ENCODE measurements at regions not wholly inside any gene's neighbourhood (a gene's known extent, or its start where the extent isn't known, plus 50 kb on each side); places are given as distances from the start of the nearest gene placed in this dataset.
"Not testable (repeated sequence)": the region's sequence is repeated elsewhere in the genome, so short reads cannot be mapped to it uniquely, and the experiment has no call there.

GRCh38 chr20:43352996-43353395 is 104.7 kb upstream of the SRSF6 start:
- no peak for DNase-seq
- no peaks in the 10 kb centered on the region for H3K9me3 Mint-ChIP-seq
- no peak overlapping the region for H3K4me3 Mint-ChIP-seq
- H3K27me3 Mint-ChIP-seq = peaks cover 13% of the 10 kb centered on the region
- H3K36me3 Mint-ChIP-seq (ENCODE audit: low read depth) = no peaks in the 10 kb centered on the region
- H3K27ac Mint-ChIP-seq = no peak overlapping the region
- no peaks in the 10 kb centered on the region for H3K4me1 Mint-ChIP-seq (ENCODE audit: low read depth)

- H3K27ac Mint-ChIP-seq; DNase-seq; H3K9me3 Mint-ChIP-seq; H3K4me3 Mint-ChIP-seq; H3K36me3 Mint-ChIP-seq (ENCODE audit: low read depth); H3K4me1 Mint-ChIP-seq (ENCODE audit: low read depth): not testable (repeated sequence)
- H3K27me3 Mint-ChIP-seq = peaks cover 17% of the 10 kb centered on the region
Observed at GRCh38 chr20:43350694-43351093, 107.0 kb upstream of the SRSF6 start.

GRCh38 chr20:43349841-43350240 is 107.9 kb upstream of the SRSF6 start:
- Mint-ChIP-seq H3K27me3 (peaks cover 19% of the 10 kb centered on the region), H3K4me3 (no peak overlapping the region), H3K9me3 (peaks cover 4% of the 10 kb centered on the region), H3K4me1 (ENCODE audit: low read depth) (no peaks in the 10 kb centered on the region), H3K36me3 (ENCODE audit: low read depth) (no peaks in the 10 kb centered on the region), H3K27ac (no peak overlapping the region)
- DNase-seq = no peak

- not testable (repeated sequence) for H3K4me1 Mint-ChIP-seq (ENCODE audit: low read depth); DNase-seq; H3K27ac Mint-ChIP-seq; H3K36me3 Mint-ChIP-seq (ENCODE audit: low read depth); H3K4me3 Mint-ChIP-seq
- H3K9me3 Mint-ChIP-seq = peaks cover 13% of the 10 kb centered on the region
- peaks cover 22% of the 10 kb centered on the region for H3K27me3 Mint-ChIP-seq
Observed at GRCh38 chr20:43347839-43348238, 109.9 kb upstream of the SRSF6 start.

DNA sequence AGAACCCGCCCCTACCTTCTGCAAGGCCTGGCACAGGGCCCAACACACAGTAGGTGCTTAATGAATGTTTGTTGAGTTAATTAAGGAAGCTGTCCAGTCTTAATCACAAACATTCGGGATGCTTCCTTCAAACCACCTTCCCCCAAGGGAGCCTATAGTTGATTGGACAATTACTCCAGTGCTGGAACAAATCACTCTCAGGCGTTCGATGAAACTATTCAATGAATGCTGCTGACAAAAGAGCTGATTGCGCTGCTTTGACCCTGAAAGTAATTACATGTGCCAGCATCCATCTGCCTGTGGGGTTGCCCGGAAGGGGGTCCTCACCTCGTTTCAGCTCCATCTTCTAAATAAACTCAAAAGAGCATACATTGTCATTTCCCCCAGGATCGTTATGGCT is 112.0 kb upstream of the SRSF6 start:
- Mint-ChIP-seq H3K4me1 (ENCODE audit: low read depth) (no peaks in the 10 kb centered on the region), H3K36me3 (ENCODE audit: low read depth) (no peaks in the 10 kb centered on the region), H3K9me3 (peaks cover 15% of the 10 kb centered on the region), H3K27me3 (peaks cover 21% of the 10 kb centered on the region), H3K27ac (no peak overlapping the region), H3K4me3 (no peak overlapping the region)
- DNase-seq = no peak

- no peaks in the 10 kb centered on the region for H3K36me3 Mint-ChIP-seq (ENCODE audit: low read depth)
Observed at GRCh38 chr20:43341511-43341910, 116.2 kb upstream of the SRSF6 start.

GRCh38 chr20:43337036-43337435 is 120.7 kb upstream of the SRSF6 start:
- Mint-ChIP-seq H3K4me1 (ENCODE audit: low read depth) (no peaks in the 10 kb centered on the region), H3K36me3 (ENCODE audit: low read depth) (no peaks in the 10 kb centered on the region), H3K4me3 (no peak overlapping the region), H3K27ac (no peak overlapping the region), H3K27me3 (peaks cover 3% of the 10 kb centered on the region), H3K9me3 (peaks cover 40% of the 10 kb centered on the region)
- no peak for DNase-seq

More at GRCh38 chr20:43341511-43341910, 116.2 kb upstream of the SRSF6 start:
- Mint-ChIP-seq H3K27me3 (peaks cover 10% of the 10 kb centered on the region), H3K4me1 (ENCODE audit: low read depth) (no peaks in the 10 kb centered on the region), H3K4me3 (no peak overlapping the region), H3K9me3 (peaks cover 21% of the 10 kb centered on the region), H3K27ac (no peak overlapping the region)
- DNase-seq = no peak

DNA sequence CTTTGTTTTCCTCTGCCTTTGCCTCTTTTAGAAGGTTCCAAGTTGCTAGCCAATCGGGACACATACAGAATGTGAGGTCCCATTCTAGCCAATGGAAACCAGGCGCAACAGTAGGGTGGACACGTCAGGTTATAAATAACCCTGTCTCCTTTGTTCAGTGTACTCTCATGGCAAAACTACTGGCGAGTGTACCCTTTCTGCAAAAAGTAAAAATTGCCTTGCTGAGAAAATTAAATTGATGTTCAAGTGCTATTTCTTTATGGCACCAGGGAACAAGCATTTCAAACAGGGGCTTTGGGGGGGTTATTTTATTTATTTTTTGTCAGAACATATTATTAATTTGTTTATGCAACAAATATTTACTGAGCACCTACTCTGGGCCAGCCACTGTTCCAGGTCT is 123.6 kb upstream of the SRSF6 start:
- no peak for DNase-seq
- Mint-ChIP-seq H3K27me3 (no peaks in the 10 kb centered on the region), H3K4me3 (no peak overlapping the region), H3K27ac (no peak overlapping the region), H3K4me1 (ENCODE audit: low read depth) (no peaks in the 10 kb centered on the region), H3K36me3 (ENCODE audit: low read depth) (no peaks in the 10 kb centered on the region), H3K9me3 (peaks cover 32% of the 10 kb centered on the region)

DNA sequence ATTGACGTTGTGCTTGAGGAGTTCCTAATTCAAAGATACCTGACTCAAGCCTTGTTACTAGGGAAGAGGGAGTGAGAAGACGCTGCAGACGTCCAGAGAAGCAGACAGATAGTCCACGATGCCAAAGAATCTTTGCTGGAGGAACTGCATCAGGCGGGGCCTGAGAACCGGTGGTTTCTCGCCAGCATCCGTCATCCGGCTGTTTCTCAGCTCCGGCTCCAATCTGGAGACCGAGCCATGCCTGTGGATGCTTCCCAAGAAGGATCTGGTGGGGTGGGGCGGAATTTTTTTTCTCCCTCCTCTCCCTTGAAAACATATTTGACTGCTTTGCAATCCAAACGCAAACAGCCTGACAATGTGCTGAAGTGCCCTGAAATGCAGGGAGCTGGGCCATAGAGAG is 125.8 kb upstream of the SRSF6 start:
- peaks cover 32% of the 10 kb centered on the region for H3K9me3 Mint-ChIP-seq
- H3K36me3 Mint-ChIP-seq (ENCODE audit: low read depth) = no peaks in the 10 kb centered on the region
- H3K4me3 Mint-ChIP-seq = no peak overlapping the region
- no peaks in the 10 kb centered on the region for H3K27me3 Mint-ChIP-seq
- no peak overlapping the region for H3K27ac Mint-ChIP-seq
- DNase-seq = no peak
- H3K4me1 Mint-ChIP-seq (ENCODE audit: low read depth) = no peaks in the 10 kb centered on the region

- Mint-ChIP-seq H3K4me3 (no peak overlapping the region), H3K27me3 (no peaks in the 10 kb centered on the region), H3K36me3 (ENCODE audit: low read depth) (no peaks in the 10 kb centered on the region), H3K9me3 (peaks cover 8% of the 10 kb centered on the region), H3K27ac (no peak overlapping the region), H3K4me1 (ENCODE audit: low read depth) (no peaks in the 10 kb centered on the region)
- DNase-seq = no peak
Observed at GRCh38 chr20:43328697-43329096, 129.0 kb upstream of the SRSF6 start.

- H3K36me3 Mint-ChIP-seq (ENCODE audit: low read depth); H3K27me3 Mint-ChIP-seq; H3K4me1 Mint-ChIP-seq (ENCODE audit: low read depth); H3K4me3 Mint-ChIP-seq; DNase-seq; H3K27ac Mint-ChIP-seq; H3K9me3 Mint-ChIP-seq: not testable (repeated sequence)
Observed at GRCh38 chr20:43327234-43327633, 130.5 kb upstream of the SRSF6 start.

DNA sequence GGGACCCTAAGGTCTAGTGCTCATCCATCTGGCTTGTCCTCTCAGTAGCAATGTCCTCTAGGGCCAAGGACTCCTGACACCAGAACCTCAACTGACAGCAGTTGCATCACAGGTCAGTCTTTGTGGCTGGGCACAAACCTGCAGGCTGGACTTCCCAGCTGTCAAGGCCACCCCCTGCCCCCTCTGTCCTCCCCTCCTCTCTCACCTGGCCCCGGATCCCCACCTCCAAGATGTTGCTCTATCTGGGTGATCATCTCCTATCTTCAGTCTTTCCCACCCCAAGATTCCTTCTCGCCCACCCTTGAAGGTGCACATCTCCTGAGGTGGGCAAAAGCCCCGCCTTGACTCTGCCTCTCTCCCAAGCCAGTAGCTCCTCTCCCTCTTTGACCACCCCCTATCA is 131.8 kb upstream of the SRSF6 start:
- Mint-ChIP-seq H3K36me3 (ENCODE audit: low read depth) (no peaks in the 10 kb centered on the region), H3K27ac (no peak overlapping the region), H3K27me3 (no peaks in the 10 kb centered on the region), H3K4me1 (ENCODE audit: low read depth) (no peaks in the 10 kb centered on the region), H3K9me3 (no peaks in the 10 kb centered on the region), H3K4me3 (no peak overlapping the region)
- DNase-seq = no peak

DNA sequence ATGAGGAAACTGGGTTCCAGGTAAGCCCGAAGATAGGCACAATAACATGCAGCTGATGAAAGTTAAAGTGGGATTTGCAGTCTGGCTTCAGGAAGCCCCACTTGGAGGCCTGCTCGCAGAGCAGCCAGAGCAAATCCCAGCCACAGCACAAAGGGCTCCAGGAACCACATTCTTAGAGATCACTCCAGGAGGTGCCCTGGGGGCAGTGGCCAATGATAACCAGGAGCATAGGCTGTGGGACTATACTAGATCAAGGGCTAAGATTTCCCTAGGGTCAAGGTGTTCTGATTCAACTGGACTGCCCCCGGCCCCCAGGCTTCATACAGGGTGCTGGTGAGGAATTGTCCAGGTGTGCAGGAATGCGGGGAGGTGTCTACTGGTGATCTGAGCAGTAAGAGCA is 133.9 kb upstream of the PTPRT start:
- no peak overlapping the region for H3K27ac Mint-ChIP-seq
- no peaks in the 10 kb centered on the region for H3K4me1 Mint-ChIP-seq (ENCODE audit: low read depth)
- H3K9me3 Mint-ChIP-seq = no peaks in the 10 kb centered on the region
- no peaks in the 10 kb centered on the region for H3K27me3 Mint-ChIP-seq
- no peak overlapping the region for H3K4me3 Mint-ChIP-seq
- DNase-seq = no peak
- no peaks in the 10 kb centered on the region for H3K36me3 Mint-ChIP-seq (ENCODE audit: low read depth)

DNA sequence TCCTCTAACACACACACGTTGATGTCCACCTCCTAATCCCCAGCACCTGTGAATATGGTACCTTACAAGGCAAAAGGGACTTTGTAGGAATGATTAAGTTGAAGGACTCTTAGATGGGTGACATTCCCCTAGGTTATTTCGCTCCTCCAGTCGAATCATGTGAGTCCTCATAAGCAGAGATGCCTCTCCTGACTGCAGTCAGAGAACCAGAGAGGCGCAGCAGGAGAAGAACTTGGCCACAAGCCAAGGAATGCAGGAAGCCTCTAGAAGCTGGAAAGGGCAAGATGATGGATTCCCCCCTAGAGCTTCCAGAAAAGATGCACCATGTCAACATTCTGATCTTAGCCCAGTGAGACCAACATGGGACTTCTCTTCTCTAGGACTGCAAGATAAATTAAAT is 133.1 kb upstream of the PTPRT start:
- Mint-ChIP-seq H3K27ac (no peak overlapping the region), H3K4me1 (ENCODE audit: low read depth) (no peaks in the 10 kb centered on the region), H3K36me3 (ENCODE audit: low read depth) (no peaks in the 10 kb centered on the region), H3K4me3 (no peak overlapping the region), H3K27me3 (no peaks in the 10 kb centered on the region), H3K9me3 (no peaks in the 10 kb centered on the region)
- DNase-seq = no peak

DNA sequence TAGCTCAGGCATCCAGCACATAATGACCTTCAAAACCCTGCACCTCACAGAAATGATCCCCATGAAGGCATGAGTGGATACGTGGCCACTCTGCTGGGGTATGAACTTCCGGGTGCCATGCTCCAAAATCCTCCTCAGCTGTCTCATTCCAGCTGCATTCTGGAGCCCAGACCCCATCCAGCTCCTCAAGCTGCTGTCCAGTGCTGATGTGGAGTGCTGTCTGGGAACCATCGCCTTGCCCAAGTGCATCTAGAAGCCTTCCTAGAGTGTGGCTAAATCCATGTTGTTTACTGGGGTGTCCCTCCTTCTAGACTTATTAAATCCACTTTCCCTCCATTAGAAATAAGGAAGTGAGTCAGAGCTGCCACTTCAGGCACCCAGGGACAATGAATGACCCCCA is 130.8 kb upstream of the PTPRT start:
- no peak overlapping the region for H3K27ac Mint-ChIP-seq
- no peaks in the 10 kb centered on the region for H3K27me3 Mint-ChIP-seq
- no peaks in the 10 kb centered on the region for H3K36me3 Mint-ChIP-seq (ENCODE audit: low read depth)
- H3K4me1 Mint-ChIP-seq (ENCODE audit: low read depth) = no peaks in the 10 kb centered on the region
- no peak for DNase-seq
- H3K9me3 Mint-ChIP-seq = no peaks in the 10 kb centered on the region
- no peak overlapping the region for H3K4me3 Mint-ChIP-seq

GRCh38 chr20:43318755-43319297 is 129.1 kb upstream of the PTPRT start:
- Mint-ChIP-seq H3K36me3 (ENCODE audit: low read depth) (no peaks in the 10 kb centered on the region), H3K9me3 (no peaks in the 10 kb centered on the region), H3K4me3 (no peak overlapping the region), H3K27me3 (no peaks in the 10 kb centered on the region), H3K27ac (no peak overlapping the region), H3K4me1 (ENCODE audit: low read depth) (no peaks in the 10 kb centered on the region)
- no peak for DNase-seq

Data from activated T-cell treated with anti-CD3 and anti-CD28 coated beads, Interleukin-2, amount 50 U/mL, for 24 hours (primary cell).